Spinal cord (tissue), 9 donors: ENCODE measurements at regions not wholly inside any gene's neighbourhood (a gene's known extent, or its start where the extent isn't known, plus 50 kb on each side); places are given as distances from the start of the nearest gene placed in this dataset.
"Not testable (repeated sequence)": the region's sequence is repeated elsewhere in the genome, so short reads cannot be mapped to it uniquely, and the experiment has no call there.

Experiments used
- DNase-seq, 6 donors: peaks; one replicate each; pipeline versions ENCODE4 v3.0.0 to v3.0.0-alpha.2; 2013 to 2015; ENCODE audit warnings: low spot score in 6 of 6, low read depth in 4 of 6
- H3K27ac ChIP-seq: one replicate; pipeline ENCODE4 v1.5.1; 2013; ENCODE audit warnings: low read depth, low read length, control low read depth
- H3K27me3 ChIP-seq: one replicate; pipeline ENCODE4 v1.6.1; 2013; ENCODE audit warnings: low read length; ENCODE audit not compliant: control insufficient read depth, insufficient read depth
- H3K36me3 ChIP-seq: one replicate; pipeline ENCODE4 v1.6.1; 2013; ENCODE audit warnings: low read length; ENCODE audit not compliant: control insufficient read depth, insufficient read depth
- H3K4me1 ChIP-seq: one replicate; pipeline ENCODE4 v1.6.1; 2013; ENCODE audit warnings: low read length; ENCODE audit not compliant: control insufficient read depth, insufficient read depth
- H3K4me3 ChIP-seq: one replicate; pipeline ENCODE4 v1.5.1; 2013; ENCODE audit warnings: low read depth, low read length, control low read depth
- H3K9me3 ChIP-seq: one replicate; pipeline ENCODE4 v1.6.1; 2013; ENCODE audit warnings: low read length; ENCODE audit not compliant: control insufficient read depth, insufficient read depth
- WGBS: methylation state at CpG from one replicate; pipeline ENCODE4 v1.1.5; 2013; ENCODE audit warnings: missing lambda C conversion rate; ENCODE audit not compliant: insufficient coverage; 5-methylcytosine and 5-hydroxymethylcytosine counted together
- donor health status: healthy.

DNA sequence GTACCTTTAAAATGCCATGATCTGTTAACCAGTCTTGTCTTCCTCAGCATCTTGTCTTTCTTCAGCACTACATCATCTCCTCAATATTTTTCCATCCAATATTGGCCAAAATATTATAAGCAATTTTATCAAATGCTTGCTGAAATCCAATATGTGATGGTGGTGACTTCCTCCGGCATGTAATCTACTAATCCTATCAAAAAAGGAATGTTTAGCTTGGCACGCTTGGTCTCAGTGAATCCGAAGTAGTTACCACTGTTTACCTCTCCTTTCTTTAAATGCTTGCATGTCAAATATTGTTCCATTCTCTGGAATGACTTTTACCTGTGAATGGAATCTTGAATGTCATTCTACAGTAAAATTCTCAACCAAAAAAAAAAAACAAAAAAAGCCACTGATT is 72.3 kb upstream of the EEA1 start:
- Histone ChIP-seq H3K4me1 (no peaks in the 10 kb centered on the region), H3K27ac (no peak overlapping the region), H3K4me3 (no peak overlapping the region), H3K27me3 (no peaks in the 10 kb centered on the region), H3K36me3 (no peaks in the 10 kb centered on the region), H3K9me3 (no peaks in the 10 kb centered on the region)
- WGBS, result no CpG with 5 or more reads among the region's 3 CpGs
- no peak for DNase-seq

DNA sequence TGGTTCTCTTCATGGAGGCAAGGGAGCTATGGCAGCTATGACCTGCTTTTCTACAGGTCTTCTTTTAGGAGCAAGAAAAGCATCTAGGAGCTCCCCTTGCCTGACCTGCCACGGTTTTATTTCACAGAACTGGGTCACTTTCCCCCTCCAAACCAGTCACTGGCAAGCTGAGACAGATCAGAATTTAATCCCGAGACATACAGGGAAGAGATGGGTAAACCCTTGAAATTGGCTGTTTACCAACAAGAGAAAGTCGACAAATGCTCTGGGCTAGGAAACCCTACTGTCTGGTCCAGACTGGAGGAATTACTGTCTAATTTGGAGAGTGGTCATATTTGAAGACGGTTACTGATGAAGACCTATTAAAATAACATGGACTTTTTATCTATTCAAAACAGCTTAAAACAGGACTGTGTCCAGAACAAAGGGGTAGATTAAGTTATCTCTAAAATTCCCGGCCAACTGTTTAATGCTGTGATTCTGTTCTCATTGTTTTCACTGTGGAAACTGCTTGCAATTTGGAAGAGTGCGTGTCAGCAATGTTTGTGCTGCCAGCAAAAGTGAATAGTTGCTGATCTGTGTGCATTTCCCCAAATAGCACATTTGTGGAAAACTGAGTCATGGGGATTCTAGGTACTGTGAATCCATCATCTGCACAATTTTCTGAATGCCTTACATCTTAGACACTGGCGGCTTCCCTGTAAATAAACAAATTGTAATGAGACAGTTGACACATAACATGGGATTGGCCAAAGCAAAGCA is 73.4 kb upstream of the EEA1 start:
- H3K27ac ChIP-seq, result peak overlapping the region; percentile 35
- 42% methylated on average over 5 of the region's 7 CpGs for WGBS

DNA sequence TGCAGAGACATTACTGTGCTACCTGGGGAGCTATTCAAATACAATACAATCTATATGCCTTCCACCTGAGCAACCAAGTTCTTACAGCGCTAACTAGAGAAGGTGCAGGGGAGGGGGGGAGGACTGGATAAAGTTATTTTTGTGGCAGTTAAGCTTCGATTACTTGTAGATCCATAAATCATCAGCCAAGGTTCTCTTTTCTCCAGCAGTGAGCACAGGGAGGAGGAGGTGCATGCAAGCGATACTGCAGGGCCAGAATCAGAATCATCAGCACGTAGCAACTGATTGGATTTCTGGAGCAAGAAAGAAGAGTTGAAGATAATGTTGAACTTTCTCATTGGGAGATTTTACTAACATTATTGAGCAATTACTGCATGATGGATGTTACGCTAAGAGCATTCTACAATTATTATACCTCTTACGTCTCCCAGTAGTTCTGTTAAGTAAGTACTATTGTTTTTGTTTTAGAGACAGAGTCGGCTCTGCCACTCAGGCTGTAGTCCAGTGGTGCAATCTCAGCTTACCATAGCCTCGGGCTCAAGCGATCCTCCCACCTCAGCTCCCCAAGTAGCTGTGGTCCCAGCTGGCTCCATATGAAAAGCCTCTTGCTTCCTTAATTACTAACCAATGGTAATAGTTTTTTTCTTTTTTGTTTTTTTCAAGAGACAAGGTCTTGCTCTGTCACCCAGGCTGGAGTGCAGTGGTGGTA is 74.6 kb upstream of the EEA1 start:
- H3K9me3 ChIP-seq, result no peaks in the 10 kb centered on the region

More for the DNA sequence above, 73.4 kb upstream of the EEA1 start:
- Histone ChIP-seq H3K4me1 (no peaks in the 10 kb centered on the region), H3K27me3 (no peaks in the 10 kb centered on the region), H3K36me3 (no peaks in the 10 kb centered on the region), H3K4me3 (no peak overlapping the region), H3K9me3 (no peaks in the 10 kb centered on the region)
- peak in 2 of 6 donors; percentile 65 to 75 for DNase-seq

DNA sequence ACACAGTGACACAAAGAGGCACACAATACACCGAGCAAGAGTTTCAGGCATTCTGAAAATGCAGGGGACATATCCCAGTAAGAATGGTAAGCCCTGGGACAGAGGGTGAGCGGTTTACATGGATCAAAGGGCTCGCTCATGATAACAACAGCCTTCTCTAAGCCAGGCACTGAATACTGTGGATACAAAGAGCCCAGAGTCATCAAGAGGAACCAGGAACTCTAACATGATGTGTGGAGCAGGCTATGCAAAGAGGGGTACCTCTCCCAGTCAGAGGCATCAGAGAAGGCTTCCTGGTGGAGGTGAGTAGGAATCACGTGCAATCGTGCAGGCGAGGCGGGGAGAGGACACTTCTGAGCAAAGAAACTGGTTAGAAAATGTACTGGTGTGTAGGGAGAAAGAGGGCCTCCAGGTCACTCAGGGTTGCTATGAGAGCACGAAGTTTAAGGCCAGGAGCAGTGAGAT is 76.9 kb upstream of the EEA1 start:
- no peaks in the 10 kb centered on the region for H3K4me1 ChIP-seq
- no peaks in the 10 kb centered on the region for H3K9me3 ChIP-seq
- no peak overlapping the region for H3K4me3 ChIP-seq
- WGBS, result 88% methylated on average over 8 of the region's 8 CpGs
- DNase-seq, result no peak
- no peaks in the 10 kb centered on the region for H3K27me3 ChIP-seq
- H3K27ac ChIP-seq, result no peak overlapping the region
- no peaks in the 10 kb centered on the region for H3K36me3 ChIP-seq

More for the DNA sequence above, 74.6 kb upstream of the EEA1 start:
- H3K27me3 ChIP-seq, result no peaks in the 10 kb centered on the region
- whole genome bisulfite sequencing, result no CpG with 5 or more reads among the region's 9 CpGs
- no peak overlapping the region for H3K27ac ChIP-seq
- no peaks in the 10 kb centered on the region for H3K4me1 ChIP-seq
- H3K36me3 ChIP-seq, result no peaks in the 10 kb centered on the region
- H3K4me3 ChIP-seq, result no peak overlapping the region
- DNase-seq, result peak in 1 of 6 donors; percentile 83

DNA sequence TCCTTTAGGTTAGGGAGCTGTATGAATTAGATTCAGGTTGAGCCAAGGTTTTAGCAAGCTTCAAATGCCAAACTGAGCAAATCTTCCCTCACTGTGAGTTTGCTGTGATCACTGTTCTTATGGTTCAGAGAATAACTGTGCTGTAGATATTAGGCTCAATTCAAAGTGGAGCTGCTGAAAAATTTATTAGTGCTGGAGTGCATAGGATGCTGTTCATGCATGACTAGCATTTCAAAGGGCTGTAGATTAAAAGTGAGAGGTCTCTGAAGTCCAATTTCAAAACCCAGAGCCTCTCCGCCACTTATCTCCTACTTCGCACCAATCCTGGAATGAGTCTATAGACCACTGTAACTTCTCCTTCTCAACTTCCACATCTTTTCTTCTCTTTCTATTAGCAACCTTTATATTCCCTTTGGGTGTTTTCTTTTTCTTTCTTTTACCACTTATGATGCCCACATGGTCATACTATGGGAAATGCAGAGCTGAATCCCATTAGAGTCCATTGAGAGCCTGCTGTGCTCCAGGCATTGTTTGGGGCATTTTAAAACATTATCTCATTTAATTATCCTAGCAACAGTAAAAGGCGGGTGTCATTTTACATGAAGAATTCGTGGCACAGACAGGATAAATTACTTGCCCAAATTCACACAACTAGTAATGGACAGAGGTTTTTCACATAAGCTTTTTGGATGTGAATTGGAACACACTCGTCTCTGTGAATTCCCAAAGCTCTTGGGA is 77.5 kb upstream of the EEA1 start:
- WGBS, result 92% methylated on average over 2 of the region's 5 CpGs
- no peaks in the 10 kb centered on the region for H3K27me3 ChIP-seq
- H3K9me3 ChIP-seq, result no peaks in the 10 kb centered on the region
- no peaks in the 10 kb centered on the region for H3K4me1 ChIP-seq
- no peak overlapping the region for H3K4me3 ChIP-seq
- DNase-seq, result peak in 1 of 6 donors; percentile 61
- no peak overlapping the region for H3K27ac ChIP-seq
- H3K36me3 ChIP-seq, result no peaks in the 10 kb centered on the region

DNA sequence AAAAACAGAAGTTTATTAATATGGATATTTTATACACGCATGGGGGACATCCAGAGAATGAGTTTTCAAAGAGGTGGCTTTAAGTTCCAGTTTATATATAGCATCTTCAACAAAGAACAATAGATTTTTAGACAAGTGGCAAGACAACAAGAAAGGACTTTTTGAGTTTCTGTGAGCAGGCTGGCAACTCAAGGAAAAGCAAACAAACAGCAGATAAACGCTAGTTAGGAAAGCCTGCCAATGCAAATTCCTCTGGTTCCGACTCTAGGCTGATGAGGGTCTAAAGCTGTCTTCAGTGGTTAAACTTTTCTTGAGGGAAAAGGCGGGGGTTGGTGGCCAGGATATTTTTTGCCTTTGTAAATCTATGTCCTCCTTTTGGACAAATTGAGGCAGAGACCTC is 78.4 kb upstream of the EEA1 start:
- 41% methylated on average over 2 of the region's 4 CpGs for WGBS
- Histone ChIP-seq H3K9me3 (no peaks in the 10 kb centered on the region), H3K4me3 (no peak overlapping the region)

DNA sequence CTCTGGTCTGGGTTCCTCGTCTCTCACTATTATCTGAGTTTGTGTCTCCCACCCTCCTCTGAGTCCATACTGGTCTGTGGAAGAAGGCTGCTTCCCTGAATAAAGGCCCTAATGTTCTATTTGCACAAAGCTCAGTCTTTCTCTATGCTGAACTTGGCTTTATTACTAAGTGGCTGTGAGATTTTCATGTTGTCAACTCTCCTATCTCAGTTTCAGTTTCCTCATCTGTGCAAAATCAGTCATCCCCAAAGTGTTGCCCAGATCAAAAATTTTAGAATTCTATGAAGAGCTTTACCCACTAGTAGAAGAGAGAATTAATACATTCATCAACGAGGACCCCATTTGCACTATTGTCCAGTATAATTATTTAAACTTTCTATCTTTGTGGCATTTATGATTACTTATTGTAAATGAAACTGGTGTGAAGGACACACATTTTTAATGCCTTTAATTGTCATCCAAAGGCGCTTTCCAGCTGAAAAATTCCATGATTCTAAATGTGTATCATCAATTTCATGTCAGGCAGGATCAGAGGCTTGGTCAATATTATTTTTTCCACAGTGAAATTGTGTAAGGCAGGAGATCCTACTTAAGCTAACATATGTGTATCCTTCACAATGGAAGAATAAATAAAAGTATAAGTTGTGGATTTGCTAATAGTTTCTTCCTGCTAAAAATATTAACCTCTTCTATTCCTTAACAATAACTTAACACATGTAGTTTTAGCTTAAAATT is 79.1 kb upstream of the EEA1 start:
- WGBS, result no CpG with 5 or more reads among the region's 3 CpGs
- DNase-seq, result no peak
- Histone ChIP-seq H3K27me3 (no peaks in the 10 kb centered on the region), H3K9me3 (no peaks in the 10 kb centered on the region), H3K4me3 (no peak overlapping the region), H3K4me1 (no peaks in the 10 kb centered on the region), H3K36me3 (no peaks in the 10 kb centered on the region), H3K27ac (peak overlapping the region; percentile 43)

More for the DNA sequence above, 78.4 kb upstream of the EEA1 start:
- no peaks in the 10 kb centered on the region for H3K4me1 ChIP-seq
- DNase-seq, result peak in 1 of 6 donors; percentile 18
- H3K27ac ChIP-seq, result peak overlapping the region; percentile 43
- no peaks in the 10 kb centered on the region for H3K27me3 ChIP-seq
- no peaks in the 10 kb centered on the region for H3K36me3 ChIP-seq

DNA sequence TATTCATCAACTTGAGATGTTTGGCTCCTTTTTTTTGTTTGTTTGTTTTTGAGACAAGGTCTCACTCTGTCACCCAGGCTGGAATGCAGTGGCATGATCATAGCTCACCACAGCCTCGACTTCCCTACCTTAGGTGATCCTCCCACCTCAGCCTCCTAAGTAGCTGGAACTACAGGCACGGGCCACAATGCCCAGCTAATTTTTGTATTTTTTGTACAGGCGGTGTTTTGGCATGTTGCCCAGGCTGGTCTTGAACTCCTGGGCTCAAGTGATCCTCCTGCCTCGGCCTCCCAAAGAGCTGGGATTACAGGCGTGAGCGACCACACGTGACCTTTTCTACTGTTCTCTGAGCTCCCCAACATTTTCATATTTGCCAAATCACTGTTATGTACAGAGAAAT is 79.8 kb upstream of the EEA1 start:
- H3K27ac ChIP-seq, H3K9me3 ChIP-seq, H3K4me3 ChIP-seq, H3K4me1 ChIP-seq, DNase-seq, H3K36me3 ChIP-seq, H3K27me3 ChIP-seq: not testable (repeated sequence)
- 90% methylated on average over 6 of the region's 7 CpGs for whole genome bisulfite sequencing

DNA sequence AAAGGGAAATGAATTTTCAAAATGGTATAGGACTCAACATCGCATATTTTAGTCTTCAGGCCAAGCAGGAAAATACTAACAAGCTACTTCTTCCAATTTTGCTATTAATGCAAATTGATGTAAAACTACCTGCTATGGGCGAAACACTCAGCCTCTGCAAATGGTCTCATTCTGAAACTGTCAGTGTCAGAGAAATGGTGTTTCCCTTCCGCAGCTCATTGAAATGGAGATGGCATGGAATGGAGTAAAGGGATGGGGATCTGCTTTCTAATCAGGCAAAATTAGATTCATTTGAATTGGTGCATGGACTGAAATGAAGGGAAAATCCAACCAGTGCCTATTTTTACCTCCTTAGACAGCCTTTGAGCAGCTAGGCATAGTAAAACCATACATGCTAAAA is 80.4 kb upstream of the EEA1 start:
- no peaks in the 10 kb centered on the region for H3K4me1 ChIP-seq
- H3K27ac ChIP-seq, result no peak overlapping the region
- H3K4me3 ChIP-seq, result no peak overlapping the region
- no peaks in the 10 kb centered on the region for H3K36me3 ChIP-seq
- WGBS, result 21% methylated on average over 2 of the region's 3 CpGs
- peak in 2 of 6 donors; percentile 16 to 66 for DNase-seq
- no peaks in the 10 kb centered on the region for H3K27me3 ChIP-seq
- no peaks in the 10 kb centered on the region for H3K9me3 ChIP-seq
